OCI-LY3 (cell line): ENCODE measurements at regions not wholly inside any gene's neighbourhood (a gene's known extent, or its start where the extent isn't known, plus 50 kb on each side); places are given as distances from the start of the nearest gene placed in this dataset.

ENCODE experiments used
- H2AFZ ChIP-seq: fragments of 200-600, 300-600 bp; shearing (Covaris generic); 2 replicates; pipeline ENCODE4 v1.6.0; 2014; ENCODE audit warnings: antibody characterized with exemption, low read depth, low read length
- H3K27ac ChIP-seq: fragments of 200-600, 300-600 bp; sonication (generic); 2 replicates; pipeline ENCODE4 v1.5.1; 2014; ENCODE audit warnings: mild to moderate bottlenecking, low read length, moderate library complexity, mixed read lengths
- H3K27me3 ChIP-seq: fragments of 200-600, 300-600 bp; sonication (generic); 2 replicates; pipeline ENCODE4 v1.6.1; 2014; ENCODE audit warnings: low read depth, low read length, mixed read lengths
- H3K36me3 ChIP-seq: fragments of 200-600, 300-600 bp; sonication (generic); replicated peaks from 2 replicates; pipeline ENCODE3; 2014; ENCODE audit warnings: low read depth, low read length, mixed read lengths
- H3K4me1 ChIP-seq: fragments of 300-600, 200-600 bp; sonication (generic); 2 replicates; pipeline ENCODE4 v1.6.1; 2014; ENCODE audit warnings: low read length, mixed read lengths
- H3K4me2 ChIP-seq: fragments of 200-600, 300-600 bp; sonication (generic); 2 replicates; pipeline ENCODE4 v1.6.1; 2014; ENCODE audit warnings: low read length, mixed read lengths
- H3K4me3 ChIP-seq: fragments of 300-600, 200-600 bp; sonication (generic); 2 replicates; pipeline ENCODE4 v1.5.1; 2014; ENCODE audit warnings: antibody characterized with exemption, mild to moderate bottlenecking, low read length, moderate library complexity
- H3K79me2 ChIP-seq: fragments of 300-600, 200-600 bp; shearing (Covaris generic); 2 replicates; pipeline ENCODE4 v1.6.1; 2014; ENCODE audit warnings: mild to moderate bottlenecking, low read length, mixed read lengths
- H3K9ac ChIP-seq: fragments of 300-600, 200-600 bp; shearing (Covaris generic); 2 replicates; pipeline ENCODE4 v1.6.0; 2014; ENCODE audit warnings: mild to moderate bottlenecking, low read length, moderate library complexity
- H3K9me3 ChIP-seq: fragments of 200-600, 300-600 bp; shearing (Covaris generic); 2 replicates; pipeline ENCODE4 v1.6.1; 2014; ENCODE audit warnings: low read length, mixed read lengths; ENCODE audit not compliant: insufficient read depth
- H4K20me1 ChIP-seq: fragments of 200-600, 300-600 bp; sonication (generic); 2 replicates; pipeline ENCODE4 v1.6.1; 2016; ENCODE audit warnings: low read length, mixed read lengths; ENCODE audit not compliant: insufficient read depth
- CTCF ChIP-seq: fragments of 200-600, 300-600 bp; sonication (generic); IDR thresholded peaks from 2 replicates; pipeline ENCODE4 v1.5.1; 2014; ENCODE audit warnings: antibody characterized with exemption, low read length, low read depth
- EZH2phosphoT487 ChIP-seq: fragments of 200-600 bp; shearing (Covaris generic); IDR thresholded peaks from 2 replicates; pipeline ENCODE4 v1.6.1; 2018; ENCODE audit warnings: antibody characterized with exemption, mixed run types, low read depth

- H3K79me2 ChIP-seq: no peaks in the 10 kb centered on the region
- no peaks in the 10 kb centered on the region for H3K4me1 ChIP-seq
- H3K9me3 ChIP-seq: no peaks in the 10 kb centered on the region
- H4K20me1 ChIP-seq: no peaks in the 10 kb centered on the region
- H2AFZ ChIP-seq: no peak overlapping the region
- H3K36me3 ChIP-seq: no peaks in the 10 kb centered on the region
- H3K27ac ChIP-seq: no peak overlapping the region
- H3K9ac ChIP-seq: no peak overlapping the region
- no peak for TF ChIP-seq CTCF
- TF ChIP-seq EZH2phosphoT487: no peak
- no peaks in the 10 kb centered on the region for H3K27me3 ChIP-seq
- H3K4me2 ChIP-seq: no peak overlapping the region
- no peak overlapping the region for H3K4me3 ChIP-seq
These were observed 60.3 kb upstream of the SYT1 start for GRCh38 chr12:78804262-78804661.
